Adrenal gland (tissue), 5 donors: ENCODE measurements at regions not wholly inside any gene's neighbourhood (a gene's known extent, or its start where the extent isn't known, plus 50 kb on each side); places are given as distances from the start of the nearest gene placed in this dataset.

Experiments
- POLR2A ChIP-seq, 2 donors: fragments of 450-650 bp; IDR thresholded peaks; one replicate each; pipeline ENCODE4 v1.6.1; 2017; ENCODE audit warnings: antibody characterized with exemption in 2 of 2, mild to moderate bottlenecking in 2 of 2, moderate library complexity in 1 of 2
- TF ChIP-seq, protein P1 (sequence below), 6 experiments: fragments of 450-650 bp in 4 of 6; fragments of 200-600 bp in 2 of 6; sonication (generic) in 1 of 6; IDR thresholded peaks; 1 replicate in 5 of 6; 2 replicates in 1 of 6; pipeline versions ENCODE4 v1.5.1 to v1.8.0; 2016 to 2021; ENCODE audit warnings: antibody characterized with exemption in 6 of 6, mild to moderate bottlenecking in 2 of 6, moderate library complexity in 1 of 6
- donor health status: DM: no; HTN: no; CAD: no.

DNA sequence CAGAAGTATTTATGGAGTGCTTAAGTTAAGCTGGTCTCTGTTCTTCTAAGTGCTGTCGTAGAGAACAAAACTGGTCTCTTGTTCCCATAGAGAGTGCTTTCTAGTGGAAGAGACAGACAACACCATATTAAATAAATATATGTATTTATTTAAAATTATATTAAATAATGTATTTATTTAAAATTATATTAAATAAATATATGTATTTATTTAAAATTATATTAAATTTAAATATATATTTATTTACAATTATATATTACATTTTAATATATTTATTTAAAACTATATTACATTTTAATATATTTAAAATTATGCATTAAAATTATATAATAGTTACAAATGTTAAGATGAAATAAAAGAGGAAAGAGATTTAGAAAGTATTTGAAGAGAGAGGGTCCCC is 175.5 kb upstream of the OLFM3 start:
- TF ChIP-seq, protein P1, sequence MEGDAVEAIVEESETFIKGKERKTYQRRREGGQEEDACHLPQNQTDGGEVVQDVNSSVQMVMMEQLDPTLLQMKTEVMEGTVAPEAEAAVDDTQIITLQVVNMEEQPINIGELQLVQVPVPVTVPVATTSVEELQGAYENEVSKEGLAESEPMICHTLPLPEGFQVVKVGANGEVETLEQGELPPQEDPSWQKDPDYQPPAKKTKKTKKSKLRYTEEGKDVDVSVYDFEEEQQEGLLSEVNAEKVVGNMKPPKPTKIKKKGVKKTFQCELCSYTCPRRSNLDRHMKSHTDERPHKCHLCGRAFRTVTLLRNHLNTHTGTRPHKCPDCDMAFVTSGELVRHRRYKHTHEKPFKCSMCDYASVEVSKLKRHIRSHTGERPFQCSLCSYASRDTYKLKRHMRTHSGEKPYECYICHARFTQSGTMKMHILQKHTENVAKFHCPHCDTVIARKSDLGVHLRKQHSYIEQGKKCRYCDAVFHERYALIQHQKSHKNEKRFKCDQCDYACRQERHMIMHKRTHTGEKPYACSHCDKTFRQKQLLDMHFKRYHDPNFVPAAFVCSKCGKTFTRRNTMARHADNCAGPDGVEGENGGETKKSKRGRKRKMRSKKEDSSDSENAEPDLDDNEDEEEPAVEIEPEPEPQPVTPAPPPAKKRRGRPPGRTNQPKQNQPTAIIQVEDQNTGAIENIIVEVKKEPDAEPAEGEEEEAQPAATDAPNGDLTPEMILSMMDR (IDR thresholded peaks at IDR 0.05), result no peak
- no peak for TF ChIP-seq POLR2A (IDR thresholded peaks at IDR 0.05)
